GM23338 (cell line): ENCODE measurements at regions not wholly inside any gene's neighbourhood (a gene's known extent, or its start where the extent isn't known, plus 50 kb on each side); places are given as distances from the start of the nearest gene placed in this dataset.

Source experiments
- ATAC-seq: fragments of 200-7000 bp; cut with Tn5 transposase; 3 replicates; pipeline ENCODE4 v1.9.1; 2020
- DNase-seq: peaks from one replicate; pipeline ENCODE4 v3.0.0-alpha.2; 2015; ENCODE audit warnings: low spot score
- H2AFZ ChIP-seq: fragments of 200-600 bp; sonication (generic); 2 replicates; pipeline ENCODE4 v1.8.0; 2016; ENCODE audit warnings: antibody characterized with exemption, mild to moderate bottlenecking, moderate library complexity
- H3F3A ChIP-seq: fragments of 200-600 bp; sonication (generic); replicated peaks from 2 replicates; pipeline ENCODE4 v1.8.0; 2017; ENCODE audit warnings: antibody characterized with exemption, mixed run types, low read depth
- H3K27ac ChIP-seq: fragments of 200-600 bp; sonication (generic); 2 replicates; pipeline ENCODE4 v1.6.1; 2016; ENCODE audit warnings: low read depth
- H3K27me3 ChIP-seq: fragments of 200-600 bp; sonication (generic); 2 replicates; pipeline ENCODE4 v1.8.0; 2016; ENCODE audit warnings: mild to moderate bottlenecking, mixed run types, moderate library complexity; ENCODE audit not compliant: insufficient read depth
- H3K36me3 ChIP-seq: fragments of 200-600 bp; sonication (generic); 2 replicates; pipeline ENCODE4 v1.8.0; 2016; ENCODE audit warnings: mild to moderate bottlenecking; ENCODE audit not compliant: insufficient read depth
- H3K4me1 ChIP-seq: fragments of 200-600 bp; sonication (generic); 2 replicates; pipeline ENCODE4 v1.8.0; 2016; ENCODE audit warnings: mild to moderate bottlenecking, moderate library complexity; ENCODE audit not compliant: insufficient read depth
- H3K4me2 ChIP-seq: fragments of 200-600 bp; sonication (generic); 2 replicates; pipeline ENCODE4 v1.7.1; 2017; ENCODE audit warnings: mixed run types
- H3K4me3 ChIP-seq: fragments of 200-600 bp; sonication (generic); 2 replicates; pipeline ENCODE4 v1.6.1; 2016; ENCODE audit warnings: mixed run types
- H3K79me2 ChIP-seq: fragments of 200-600 bp; sonication (generic); replicated peaks from 2 replicates; pipeline ENCODE4 v1.8.0; 2017; ENCODE audit warnings: mild to moderate bottlenecking; ENCODE audit not compliant: insufficient read depth
- H3K9me2 ChIP-seq: fragments of 200-600 bp; sonication (generic); 2 replicates; pipeline ENCODE4 v1.8.0; 2017; ENCODE audit not compliant: insufficient read depth
- H4K20me1 ChIP-seq: fragments of 200-600 bp; sonication (generic); replicated peaks from 2 replicates; pipeline ENCODE4 v1.8.0; 2017; ENCODE audit warnings: mild to moderate bottlenecking; ENCODE audit not compliant: insufficient read depth
- H3K27ac Mint-ChIP-seq: 2 replicates; pipeline ENCODE4 v1.8.0; 2020; ENCODE audit warnings: inconsistent platforms, mild to moderate bottlenecking, moderate library complexity, mixed read lengths
- H3K27me3 Mint-ChIP-seq: 3 replicates; pipeline ENCODE4 v1.8.0; 2022; ENCODE audit warnings: low read depth, mild to moderate bottlenecking, moderate library complexity, mixed read lengths, inconsistent platforms; ENCODE audit not compliant: insufficient read depth, poor library complexity
- H3K36me3 Mint-ChIP-seq: 3 replicates; pipeline ENCODE4 v1.8.0; 2021; ENCODE audit warnings: low read depth, mild to moderate bottlenecking, inconsistent platforms, moderate library complexity, mixed read lengths
- H3K4me1 Mint-ChIP-seq: 3 replicates; pipeline ENCODE4 v1.8.0; 2020; ENCODE audit warnings: mild to moderate bottlenecking, inconsistent platforms, mixed read lengths
- H3K4me3 Mint-ChIP-seq: 3 replicates; pipeline ENCODE4 v1.8.0; 2021; ENCODE audit warnings: moderate library complexity, mild to moderate bottlenecking, inconsistent platforms, mixed read lengths
- H3K9me3 Mint-ChIP-seq: 3 replicates; pipeline ENCODE4 v1.8.0; 2020; ENCODE audit warnings: moderate library complexity, mild to moderate bottlenecking, inconsistent platforms, mixed read lengths
- CREB1 ChIP-seq: fragments of 250-450 bp; sonication (Bioruptor Pico); IDR thresholded peaks from 2 replicates; pipeline ENCODE4 v1.5.0; 2020; ENCODE audit warnings: low read depth, mild to moderate bottlenecking, moderate library complexity
- CTCF ChIP-seq, 2 experiments: fragments of 200-600 bp in 1 of 2; sonication (generic) in 1 of 2; conservative IDR thresholded peaks; 2 replicates each; pipeline versions ENCODE4 v1.5.1 to v1.6.1; 2016 to 2017; ENCODE audit warnings: antibody characterized with exemption in 2 of 2, low read depth in 2 of 2, mild to moderate bottlenecking in 2 of 2, moderate library complexity in 1 of 2
- NANOG ChIP-seq: IDR thresholded peaks from 2 replicates; pipeline ENCODE4 v1.6.1; 2016; ENCODE audit warnings: antibody characterized with exemption, borderline replicate concordance
- ZNF462 ChIP-seq: fragments of 250-450 bp; sonication (Bioruptor Pico); IDR thresholded peaks from 2 replicates; pipeline ENCODE4 v1.5.0; 2020; ENCODE audit warnings: mild to moderate bottlenecking, moderate library complexity

GRCh38 chr1:221625026-221625425, 116.9 kb downstream of the DUSP10 start:
- Mint-ChIP-seq H3K27me3 (no peaks in the 10 kb centered on the region), H3K9me3 (no peaks in the 10 kb centered on the region; the same call in 2 of the 3 replicates), H3K4me3 (no peak overlapping the region), H3K36me3 (no peaks in the 10 kb centered on the region), H3K4me1 (peaks cover 5% of the 10 kb centered on the region; the same call in 2 of the 3 replicates), H3K27ac (no peak overlapping the region)
- H3K27ac ChIP-seq: no peak overlapping the region
- TF ChIP-seq NANOG (no peak), ZNF462 (CRISPR knock-in tag) (no peak), CTCF (conservative IDR thresholded peaks at IDR 0.05; ENCODE audit: low read depth in 2 of 2) (no peak), CREB1 (CRISPR knock-in tag) (no peak)
- 0 out of 2 replicates have a peak, but pooled peaks cover 8% of the 10 kb centered on the region for H3K9me2 ChIP-seq
- no peak overlapping the region for H3K4me2 ChIP-seq
- no peaks in the 10 kb centered on the region for H3F3A ChIP-seq
- ATAC-seq (no peak), DNase-seq (no peak)
- H3K36me3 ChIP-seq: no peaks in the 10 kb centered on the region
- H4K20me1 ChIP-seq: no peaks in the 10 kb centered on the region
- H3K4me3 ChIP-seq: no peak overlapping the region
- no peaks in the 10 kb centered on the region for H3K79me2 ChIP-seq
- no peaks in the 10 kb centered on the region; the same call in 1 of the 2 replicates for H3K4me1 ChIP-seq
- H2AFZ ChIP-seq: no peak overlapping the region
- no peaks in the 10 kb centered on the region for H3K27me3 ChIP-seq
